WI38 (cell line): ENCODE measurements at regions not wholly inside any gene's neighbourhood (a gene's known extent, or its start where the extent isn't known, plus 50 kb on each side); places are given as distances from the start of the nearest gene placed in this dataset.
"Not testable (repeated sequence)": the region's sequence is repeated elsewhere in the genome, so short reads cannot be mapped to it uniquely, and the experiment has no call there.

ENCODE experiments used
- H3K4me3 ChIP-seq: 2 replicates; pipeline ENCODE4 v1.5.1; 2011; ENCODE audit warnings: low read depth, mild to moderate bottlenecking, control low read depth, low read length
- TF ChIP-seq, protein P1 (sequence below): IDR thresholded peaks from 2 replicates; pipeline ENCODE4 v1.5.1; 2012; ENCODE audit warnings: low read depth, mild to moderate bottlenecking, control low read depth, low read length

DNA sequence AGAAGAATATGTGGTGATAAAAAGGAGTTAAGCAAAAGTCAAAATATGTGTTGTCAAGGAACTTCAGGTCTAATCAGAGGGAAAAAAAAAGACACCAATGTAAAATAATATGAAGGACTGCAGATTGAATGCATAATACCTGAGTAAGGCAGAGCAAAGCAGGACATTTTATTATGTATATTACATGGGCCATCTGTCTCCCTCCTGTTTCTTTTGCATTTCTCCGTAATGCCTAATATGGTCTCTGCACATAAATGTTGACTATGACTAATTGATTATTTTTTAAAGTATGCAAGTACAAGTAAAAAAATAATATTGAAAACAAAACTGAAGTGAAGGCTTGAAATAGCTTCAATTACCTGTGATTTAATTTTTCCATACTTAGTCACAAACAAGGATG lies 384.7 kb upstream of the MAN1A1 start:
- TF ChIP-seq, protein P1, sequence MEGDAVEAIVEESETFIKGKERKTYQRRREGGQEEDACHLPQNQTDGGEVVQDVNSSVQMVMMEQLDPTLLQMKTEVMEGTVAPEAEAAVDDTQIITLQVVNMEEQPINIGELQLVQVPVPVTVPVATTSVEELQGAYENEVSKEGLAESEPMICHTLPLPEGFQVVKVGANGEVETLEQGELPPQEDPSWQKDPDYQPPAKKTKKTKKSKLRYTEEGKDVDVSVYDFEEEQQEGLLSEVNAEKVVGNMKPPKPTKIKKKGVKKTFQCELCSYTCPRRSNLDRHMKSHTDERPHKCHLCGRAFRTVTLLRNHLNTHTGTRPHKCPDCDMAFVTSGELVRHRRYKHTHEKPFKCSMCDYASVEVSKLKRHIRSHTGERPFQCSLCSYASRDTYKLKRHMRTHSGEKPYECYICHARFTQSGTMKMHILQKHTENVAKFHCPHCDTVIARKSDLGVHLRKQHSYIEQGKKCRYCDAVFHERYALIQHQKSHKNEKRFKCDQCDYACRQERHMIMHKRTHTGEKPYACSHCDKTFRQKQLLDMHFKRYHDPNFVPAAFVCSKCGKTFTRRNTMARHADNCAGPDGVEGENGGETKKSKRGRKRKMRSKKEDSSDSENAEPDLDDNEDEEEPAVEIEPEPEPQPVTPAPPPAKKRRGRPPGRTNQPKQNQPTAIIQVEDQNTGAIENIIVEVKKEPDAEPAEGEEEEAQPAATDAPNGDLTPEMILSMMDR = no peak
- no peak overlapping the region for H3K4me3 ChIP-seq

DNA sequence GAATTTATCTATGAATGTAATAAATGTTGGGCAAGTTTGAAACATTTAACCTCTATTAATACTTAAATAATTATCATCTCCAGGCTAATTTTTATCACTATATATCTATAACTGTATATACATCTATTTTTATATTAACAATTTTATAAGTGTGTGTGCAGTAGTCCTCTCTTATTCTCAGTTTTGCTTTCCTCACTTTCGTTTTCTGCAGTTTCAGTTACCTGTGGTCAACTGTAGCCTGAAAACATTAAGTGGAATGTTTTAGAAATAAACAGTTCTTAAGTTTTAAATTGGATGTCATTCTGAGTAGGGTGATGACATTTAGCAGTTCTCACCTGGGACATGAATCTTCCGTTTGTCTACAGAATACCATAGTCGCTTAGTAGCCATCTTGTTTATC lies 379.4 kb upstream of the MAN1A1 start:
- H3K4me3 ChIP-seq = no peak overlapping the region
- TF ChIP-seq, protein P1 = no peak

GRCh38 chr6:119728220-119728750 lies 378.7 kb upstream of the MAN1A1 start:
- TF ChIP-seq, protein P1 = no peak
- no peak overlapping the region for H3K4me3 ChIP-seq

- no peak overlapping the region for H3K4me3 ChIP-seq
- TF ChIP-seq, protein P1 = no peak
These were observed 378.1 kb upstream of the MAN1A1 start for GRCh38 chr6:119727504-119728219.

GRCh38 chr6:119726912-119727311 lies 377.4 kb upstream of the MAN1A1 start:
- H3K4me3 ChIP-seq = not testable (repeated sequence)

- TF ChIP-seq, protein P1 = no peak
- no peak overlapping the region for H3K4me3 ChIP-seq
These were observed 376.5 kb upstream of the MAN1A1 start for GRCh38 chr6:119726086-119726485.

DNA sequence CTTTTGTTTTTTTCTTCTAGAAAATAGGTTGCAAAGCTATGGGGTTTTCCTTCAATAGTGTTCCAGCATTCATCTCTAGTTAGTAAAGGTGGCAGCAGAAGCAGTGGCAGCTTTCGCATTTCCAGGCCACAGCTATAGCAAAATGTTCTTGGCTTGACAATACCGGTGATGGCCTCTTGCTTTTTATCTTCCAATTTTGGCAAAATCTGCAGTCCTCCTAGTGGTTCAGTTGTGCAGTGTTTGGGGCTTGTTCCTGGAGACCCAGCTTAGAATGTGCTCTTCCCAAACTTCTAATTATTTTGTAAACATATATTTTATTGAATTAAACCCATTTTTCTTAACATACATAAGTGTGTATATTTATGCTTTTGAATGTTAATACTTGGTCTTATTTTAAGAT lies 370.6 kb upstream of the MAN1A1 start:
- TF ChIP-seq, protein P1 = no peak
- no peak overlapping the region for H3K4me3 ChIP-seq

DNA sequence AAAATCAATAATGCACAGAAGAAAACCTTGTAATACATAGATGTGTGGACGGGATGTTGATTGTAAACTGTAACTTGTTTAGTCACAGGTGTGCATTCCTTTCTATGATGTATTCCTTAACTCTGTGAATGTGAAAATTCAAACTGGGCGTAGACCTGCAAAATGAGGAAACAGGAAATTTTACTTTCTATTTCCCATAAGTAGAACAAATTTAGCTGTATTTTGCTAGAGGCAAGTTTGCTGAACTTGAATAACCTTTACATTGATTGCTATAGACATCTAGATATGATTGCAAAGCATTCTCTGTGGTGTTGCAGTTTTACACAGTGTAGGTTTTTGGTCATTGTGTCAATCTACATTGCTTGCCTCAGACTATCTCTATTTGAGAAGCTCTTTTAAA lies 368.4 kb upstream of the MAN1A1 start:
- H3K4me3 ChIP-seq = no peak overlapping the region
- TF ChIP-seq, protein P1 = no peak
